GM18517 (cell line): ENCODE measurements at regions not wholly inside any gene's neighbourhood (a gene's known extent, or its start where the extent isn't known, plus 50 kb on each side); places are given as distances from the start of the nearest gene placed in this dataset.

ENCODE experiments used
- ATAC-seq: cut with Tn5 transposase; IDR thresholded peaks from one replicate; pipeline ENCODE4 v1.9.1; 2021; ENCODE audit warnings: mild to moderate bottlenecking, moderate library complexity; ENCODE audit not compliant: unreplicated experiment

- ATAC-seq: no peak
Measured at GRCh38 chr3:118744186-118744585, 290.5 kb downstream of the IGSF11 start.

- ATAC-seq: no peak
Measured at GRCh38 chr3:118754406-118755252, 280.0 kb downstream of the IGSF11 start.

- no peak for ATAC-seq
Measured at GRCh38 chr3:118755253-118755801, 279.3 kb downstream of the IGSF11 start.

- ATAC-seq: no peak
Measured at GRCh38 chr3:118760585-118761290, 273.9 kb downstream of the IGSF11 start.

GRCh38 chr3:118761291-118761606 lies 273.4 kb downstream of the IGSF11 start:
- ATAC-seq: no peak

GRCh38 chr3:118765636-118766305 lies 268.9 kb downstream of the IGSF11 start:
- ATAC-seq: no peak

- no peak for ATAC-seq
Measured at GRCh38 chr3:118766306-118766669, 268.4 kb downstream of the IGSF11 start.

GRCh38 chr3:118772036-118772435 lies 262.6 kb downstream of the IGSF11 start:
- no peak for ATAC-seq

- ATAC-seq: peak; percentile 97
Measured at GRCh38 chr3:118772547-118773011, 262.1 kb downstream of the IGSF11 start.

- no peak for ATAC-seq
Measured at GRCh38 chr3:118775021-118775420, 259.6 kb downstream of the IGSF11 start.

- no peak for ATAC-seq
Measured at GRCh38 chr3:118778201-118778600, 256.4 kb downstream of the IGSF11 start.

- ATAC-seq: no peak
Measured at GRCh38 chr3:118781232-118781631, 253.4 kb downstream of the IGSF11 start.

GRCh38 chr3:118781839-118782238 lies 252.8 kb downstream of the IGSF11 start:
- no peak for ATAC-seq

GRCh38 chr3:118782755-118783202 lies 251.9 kb downstream of the IGSF11 start:
- ATAC-seq: peak; percentile 98

GRCh38 chr3:118785415-118785814 lies 249.2 kb downstream of the IGSF11 start:
- no peak for ATAC-seq

GRCh38 chr3:118791246-118791645 lies 243.4 kb downstream of the IGSF11 start:
- no peak for ATAC-seq

GRCh38 chr3:118792191-118792590 lies 242.5 kb downstream of the IGSF11 start:
- ATAC-seq: no peak

- no peak for ATAC-seq
Measured at GRCh38 chr3:118793176-118793575, 241.5 kb downstream of the IGSF11 start.

- ATAC-seq: no peak
Measured at GRCh38 chr3:118799303-118799702, 235.3 kb downstream of the IGSF11 start.

- ATAC-seq: no peak
Measured at GRCh38 chr3:118801899-118802298, 232.7 kb downstream of the IGSF11 start.

GRCh38 chr3:118802325-118803095 lies 232.1 kb downstream of the IGSF11 start:
- ATAC-seq: no peak
